NCI-H1092 treated with DMSO at 0.1 percent for 48 hours (cell line): ENCODE measurements at regions not wholly inside any gene's neighbourhood (a gene's known extent, or its start where the extent isn't known, plus 50 kb on each side); places are given as distances from the start of the nearest gene placed in this dataset.
A peak's percentile ranks its signal among the peaks of the same experiment; 100 is the strongest.

Experiments used
- DNase-seq: peaks from one replicate; lab custom pipeline; 2025; lab: John Stamatoyannopoulos, UW

DNA sequence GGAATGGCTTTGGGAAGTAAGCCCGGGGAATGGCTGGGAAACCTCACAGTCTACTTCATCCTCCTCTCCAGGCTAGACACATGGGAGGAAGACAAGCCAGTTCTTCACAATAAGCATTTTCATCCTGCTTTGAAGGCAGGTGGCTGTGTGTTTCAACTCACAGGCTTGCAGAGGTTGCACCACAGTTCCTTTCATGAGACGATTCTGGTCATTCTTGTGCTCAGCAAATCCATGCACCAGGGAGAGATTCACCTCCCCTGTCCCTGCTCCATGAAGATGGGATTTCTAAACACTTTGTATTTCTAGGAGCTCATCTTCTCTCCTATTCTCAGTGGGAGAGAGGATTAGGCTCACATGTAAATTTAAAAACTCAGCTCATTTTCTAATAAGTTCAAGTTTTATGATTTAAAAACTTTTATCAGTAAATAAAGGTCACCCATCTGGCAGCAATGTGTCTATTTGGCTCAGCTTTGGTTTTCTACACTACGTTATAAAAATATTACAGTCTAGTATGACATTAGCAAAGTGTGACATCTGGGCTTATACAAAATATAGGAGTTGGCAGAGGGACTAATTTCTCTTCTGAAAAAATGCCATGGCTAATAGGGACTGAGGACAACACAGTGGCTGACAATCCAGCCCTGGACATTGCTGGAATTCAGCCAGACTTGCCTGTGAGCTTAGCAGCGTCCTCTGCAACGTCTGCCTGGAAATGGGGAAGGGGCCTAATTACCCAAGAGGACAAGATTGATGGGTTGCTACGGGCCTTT lies 283.2 kb upstream of the SLC10A2 start:
- DNase-seq = peak; percentile 80

DNA sequence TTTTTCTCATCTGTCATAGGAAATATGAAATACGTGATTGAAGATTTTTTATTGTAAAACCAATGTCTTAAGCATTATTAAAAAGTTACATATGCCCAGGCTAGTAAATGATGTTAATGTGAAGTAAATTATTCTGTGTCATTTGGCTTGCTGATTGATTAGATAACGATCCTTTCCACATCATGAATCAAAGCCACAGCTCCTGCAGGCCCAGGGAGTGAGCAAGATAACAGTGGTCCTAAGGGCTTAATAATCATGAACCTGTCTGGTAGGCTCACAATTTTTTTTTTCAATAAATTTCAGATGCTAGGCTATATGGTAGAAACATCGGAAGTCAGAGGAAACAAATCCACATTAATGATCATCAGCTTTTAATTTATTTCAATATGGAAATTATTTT lies 269.0 kb upstream of the SLC10A2 start:
- no peak for DNase-seq

DNA sequence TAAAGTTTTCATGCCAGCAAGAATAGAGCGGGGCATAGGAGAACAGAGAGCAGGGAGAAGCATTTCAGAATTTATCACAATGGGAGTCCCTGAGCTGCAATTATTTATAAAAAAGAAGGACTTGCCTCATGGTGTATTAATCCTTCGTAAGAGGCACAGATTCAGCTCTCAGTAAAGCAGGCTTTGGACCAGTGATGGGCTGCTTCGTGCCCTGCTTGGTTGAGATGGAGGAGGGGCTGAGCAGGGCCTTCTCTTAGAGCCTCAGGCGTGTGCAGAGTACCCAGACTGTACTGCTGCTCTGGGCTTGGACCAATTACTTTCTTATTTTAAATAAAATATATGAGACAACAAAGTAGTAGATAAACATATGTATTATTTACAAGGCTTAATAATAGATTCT lies 265.7 kb upstream of the SLC10A2 start:
- no peak for DNase-seq

DNA sequence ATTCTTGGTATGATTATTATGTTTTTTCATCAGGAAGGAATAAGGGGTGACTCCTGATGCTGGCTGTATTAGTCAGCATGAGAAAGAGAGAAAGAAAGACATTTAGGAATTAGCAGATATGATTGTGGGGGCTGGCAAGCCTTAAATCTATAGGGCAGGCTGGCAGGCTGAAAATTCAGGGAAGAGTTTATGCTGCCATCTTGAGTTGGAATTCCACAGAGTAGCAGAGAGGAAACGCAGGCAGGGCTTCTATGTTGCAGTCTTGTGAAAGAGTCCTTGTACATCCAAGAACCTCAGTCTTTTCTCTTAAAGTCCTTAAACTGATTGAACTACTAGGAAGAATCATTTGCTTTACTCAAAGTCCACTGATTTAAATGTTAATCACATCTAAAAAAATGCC lies 262.7 kb upstream of the SLC10A2 start:
- DNase-seq = no peak

DNA sequence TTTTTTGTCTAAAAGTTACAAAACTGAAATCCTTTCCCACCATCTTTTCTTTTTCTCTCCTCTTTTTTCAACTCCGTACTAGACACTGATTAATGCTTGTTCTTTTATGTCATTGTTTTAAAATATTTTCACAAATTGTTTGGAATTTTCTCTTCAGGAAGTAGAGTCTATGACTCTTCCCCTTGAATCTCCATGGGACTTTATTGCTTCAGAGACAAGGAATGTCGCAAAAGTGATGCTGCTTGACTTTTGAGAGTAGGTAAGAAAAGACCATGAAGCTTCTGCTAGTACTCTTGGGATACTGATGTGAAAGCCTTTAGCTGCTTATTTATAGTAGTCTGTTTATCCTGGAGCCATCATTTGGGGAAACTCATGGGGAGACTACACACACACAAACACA lies 260.1 kb upstream of the SLC10A2 start:
- DNase-seq = no peak

DNA sequence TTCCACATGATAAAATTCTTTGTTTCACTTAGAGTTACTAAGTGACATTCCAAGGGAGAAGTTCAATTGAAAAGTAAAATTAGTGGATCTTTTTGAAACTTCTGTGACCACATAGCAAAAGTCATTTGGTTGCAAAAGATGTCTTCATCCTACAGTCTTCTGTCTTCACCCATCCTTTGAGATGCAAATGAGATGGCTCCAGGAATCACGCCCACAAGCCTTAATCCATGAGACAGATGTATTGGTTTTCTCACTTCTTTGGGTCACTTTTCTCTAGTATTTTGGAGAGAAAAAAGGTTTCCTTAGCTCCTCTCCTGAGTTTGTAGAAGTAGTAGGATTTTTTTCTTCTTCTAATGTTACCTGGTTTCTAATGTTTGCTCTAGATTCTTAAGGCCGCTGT lies 259.5 kb upstream of the SLC10A2 start:
- DNase-seq = no peak

DNA sequence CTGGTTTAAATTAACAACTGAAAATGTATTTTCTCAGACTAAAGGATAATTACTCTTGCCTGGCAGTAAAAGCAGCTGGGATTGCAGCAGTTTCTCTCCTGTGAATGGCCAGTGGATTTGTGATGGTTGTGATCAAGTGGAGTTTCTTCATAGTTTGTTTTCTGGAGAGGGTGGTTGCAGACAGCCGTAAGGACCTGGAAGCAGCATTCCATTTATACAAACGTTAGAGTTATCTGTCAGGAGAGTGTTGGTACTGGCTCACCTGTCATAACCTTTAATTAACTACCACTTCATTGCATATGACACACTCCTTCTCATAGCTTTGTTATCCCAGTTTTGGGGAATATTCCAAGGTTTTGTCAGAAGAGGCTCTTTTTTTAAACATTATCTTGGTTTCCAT lies 258.4 kb upstream of the SLC10A2 start:
- no peak for DNase-seq

DNA sequence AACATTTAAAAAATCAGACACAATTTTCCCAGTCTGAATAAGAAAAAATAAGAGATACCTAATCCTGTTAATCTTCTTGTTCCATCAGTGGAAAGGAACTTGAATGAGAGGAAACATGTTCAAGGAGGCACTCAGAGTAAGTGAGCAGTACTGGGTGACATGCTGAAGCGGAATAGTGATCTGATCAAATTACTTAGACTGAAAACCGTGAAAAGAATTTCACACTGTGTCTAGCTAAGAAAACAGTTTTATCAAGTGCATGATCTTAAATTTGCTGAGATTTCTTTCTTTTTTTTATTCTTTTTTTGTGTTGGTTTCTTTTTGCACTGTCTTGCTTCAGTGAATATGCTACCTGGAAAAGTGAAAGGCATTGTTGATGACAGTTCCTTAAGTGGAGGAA lies 249.5 kb upstream of the SLC10A2 start:
- DNase-seq = no peak

DNA sequence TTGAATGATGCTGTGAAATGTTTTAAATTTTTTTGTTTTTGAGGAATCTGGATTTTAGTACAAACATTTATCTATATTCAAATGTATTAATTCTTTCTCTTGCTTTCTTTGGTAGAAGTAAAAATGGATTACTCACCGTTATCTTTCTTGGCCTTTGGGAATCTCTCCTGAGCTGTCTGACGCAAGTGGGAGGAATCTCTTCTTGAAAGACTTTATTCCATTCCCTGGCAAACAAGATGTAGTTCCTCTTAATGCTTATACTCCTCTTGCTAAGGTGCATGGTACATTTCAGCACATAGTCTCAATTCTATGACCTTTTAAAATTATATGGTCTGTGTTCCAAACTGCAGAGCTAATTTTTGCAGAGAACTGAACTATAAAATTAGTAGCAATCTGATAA lies 246.2 kb upstream of the SLC10A2 start:
- no peak for DNase-seq

DNA sequence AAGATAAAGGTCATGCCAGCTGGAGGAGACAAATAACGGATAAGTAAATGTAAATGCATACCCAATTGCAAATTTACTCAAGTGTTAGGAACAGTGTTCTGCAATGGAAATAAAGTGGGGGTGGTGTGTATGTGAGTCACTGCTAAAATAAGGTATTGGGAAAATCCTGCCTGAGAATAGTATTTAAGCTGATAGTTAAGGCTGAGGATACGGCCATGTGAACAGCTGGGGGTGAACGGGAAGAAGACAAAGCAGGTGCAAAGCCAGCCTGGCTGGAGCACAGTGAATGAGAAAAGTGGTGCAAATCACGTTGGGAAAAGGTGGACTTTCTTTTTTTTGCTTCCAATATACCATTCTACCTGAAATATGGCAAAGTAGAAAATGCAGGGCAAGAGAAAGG lies 242.4 kb upstream of the SLC10A2 start:
- no peak for DNase-seq

DNA sequence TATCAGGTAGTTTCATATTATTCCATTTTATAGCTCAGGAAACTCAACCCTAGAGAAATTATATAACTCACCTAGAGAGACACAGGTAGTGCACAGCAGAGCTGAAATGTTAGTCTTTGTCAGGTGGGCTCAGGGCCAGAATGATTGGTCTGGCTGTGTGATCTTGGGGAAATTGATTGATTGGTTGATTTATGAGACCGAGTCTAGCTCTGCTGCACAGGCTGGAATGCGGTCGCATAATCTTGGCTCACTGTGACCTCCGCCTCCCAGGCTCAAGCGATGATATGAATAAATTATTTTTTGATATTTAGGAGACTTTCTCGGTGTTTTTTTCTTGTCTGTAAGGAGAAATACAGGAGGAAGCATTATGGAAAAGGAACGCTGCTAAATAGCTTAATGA lies 239.9 kb upstream of the SLC10A2 start:
- DNase-seq = no peak

DNA sequence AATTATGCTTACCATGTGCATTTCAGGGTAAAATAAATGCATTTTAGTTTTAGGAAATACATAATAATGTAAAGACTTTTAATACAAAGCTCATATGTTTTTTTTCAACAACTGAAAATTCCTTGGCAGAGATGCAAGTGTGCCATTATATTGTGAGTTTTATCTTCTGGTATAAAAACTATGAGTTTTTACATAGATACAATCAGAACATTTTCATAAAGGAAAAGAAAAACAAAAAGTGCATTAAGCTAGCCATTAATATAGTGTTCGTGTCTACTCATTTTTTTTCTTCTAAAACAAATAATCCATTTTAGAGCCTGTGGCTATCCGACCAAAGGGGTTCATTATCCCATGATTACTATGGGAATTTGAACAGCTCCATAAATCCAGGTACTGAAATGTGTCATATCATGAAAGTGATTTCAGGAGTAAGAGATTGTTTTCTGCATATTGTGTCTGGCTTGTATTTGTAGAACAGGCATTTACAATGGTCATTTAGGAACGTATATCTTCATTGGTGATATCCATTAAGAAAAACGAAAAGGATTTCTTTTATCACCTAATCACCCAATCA lies 236.9 kb upstream of the SLC10A2 start:
- DNase-seq = no peak

DNA sequence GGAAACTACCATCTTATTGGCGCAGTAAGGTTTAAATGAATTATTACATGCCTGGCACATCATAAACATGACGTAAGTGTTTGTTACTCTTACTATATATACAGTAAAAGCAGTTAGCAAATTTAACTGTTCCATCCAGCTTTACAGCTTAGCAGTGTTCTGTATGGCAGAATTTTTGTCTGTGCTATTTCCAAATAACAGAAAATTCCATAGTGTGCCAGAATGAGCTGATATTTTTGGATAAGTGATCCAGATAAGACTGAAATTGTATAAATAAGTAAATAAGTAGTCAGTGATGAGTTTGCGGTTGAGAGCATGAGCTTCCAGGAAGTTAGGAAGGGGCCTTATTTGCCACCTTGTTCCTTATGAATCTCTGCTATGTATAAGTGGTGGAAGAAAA lies 236.5 kb upstream of the SLC10A2 start:
- DNase-seq = no peak

DNA sequence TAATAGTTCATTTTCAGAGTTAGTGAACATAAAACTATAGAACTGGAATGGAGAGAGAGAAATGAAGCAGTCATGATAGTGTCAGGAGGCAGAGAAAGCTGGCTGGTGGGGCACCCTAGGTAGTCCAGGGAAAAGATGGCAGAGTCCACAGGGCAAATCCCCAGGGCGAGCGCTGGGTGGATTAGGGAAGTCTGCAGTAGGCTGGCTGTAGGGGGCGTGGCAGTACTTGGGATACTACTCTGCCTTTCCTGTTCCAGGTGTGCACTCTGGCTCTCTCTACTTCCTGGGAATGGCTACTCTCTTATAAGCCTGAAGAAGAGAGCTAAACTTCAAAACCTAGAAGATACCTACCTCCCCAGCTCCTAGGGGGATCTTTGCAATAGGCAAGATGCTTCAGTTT lies 232.9 kb upstream of the SLC10A2 start:
- peak; percentile 7 for DNase-seq

DNA sequence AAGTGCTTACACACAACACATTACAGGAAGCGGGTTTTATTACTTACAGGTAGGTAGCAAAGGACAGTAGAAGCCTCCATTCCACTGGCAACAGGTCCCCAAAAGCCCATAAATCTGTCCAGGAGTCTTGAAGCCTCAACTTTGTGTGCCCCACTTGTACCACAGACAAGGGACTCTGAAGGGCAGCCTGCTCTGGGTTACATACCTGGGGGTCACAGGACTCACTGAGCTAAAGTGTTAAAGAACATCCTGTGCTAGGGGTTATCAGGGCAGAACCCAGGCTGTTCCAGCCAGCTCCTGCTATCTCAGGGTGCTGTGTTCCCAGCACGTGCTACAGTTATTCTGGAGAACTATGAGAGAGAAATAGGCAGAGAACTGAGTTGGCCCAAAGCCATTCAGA lies 230.9 kb upstream of the SLC10A2 start:
- no peak for DNase-seq

DNA sequence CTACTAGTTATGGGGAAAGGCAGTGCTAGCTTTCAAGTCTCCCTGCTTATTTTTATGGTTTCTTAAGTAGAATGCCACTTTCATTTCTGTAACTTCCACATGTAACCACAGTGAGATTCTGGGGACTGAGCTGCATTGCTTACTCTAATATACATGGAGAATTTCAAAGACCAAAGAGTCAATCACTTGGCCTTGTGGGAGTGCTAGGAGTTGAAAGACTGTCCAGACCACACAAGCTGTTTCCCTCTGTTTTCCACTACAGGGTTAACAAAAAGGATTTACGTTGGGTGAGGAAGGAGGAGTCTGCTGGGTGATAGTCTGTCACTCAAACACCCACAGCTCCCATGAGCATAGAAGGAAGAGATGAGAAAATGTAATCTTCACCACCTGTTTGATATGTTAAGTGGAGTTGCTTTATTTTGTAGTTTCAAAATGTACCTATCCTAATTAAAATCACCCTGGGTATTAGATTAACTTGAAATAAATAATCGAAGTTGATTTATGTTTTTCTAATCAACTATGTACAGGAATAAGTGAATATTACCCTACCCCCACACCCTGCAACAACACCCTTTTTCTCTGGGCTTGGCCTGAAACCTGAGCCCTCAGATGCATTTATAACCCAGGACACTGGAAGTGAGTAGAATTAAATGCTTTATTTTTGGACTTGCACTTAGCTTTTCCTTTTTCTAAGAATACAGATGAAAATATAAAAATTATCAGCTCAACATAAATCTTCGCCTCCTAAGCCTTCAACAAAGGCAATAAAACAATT lies 225.8 kb upstream of the SLC10A2 start:
- no peak for DNase-seq

DNA sequence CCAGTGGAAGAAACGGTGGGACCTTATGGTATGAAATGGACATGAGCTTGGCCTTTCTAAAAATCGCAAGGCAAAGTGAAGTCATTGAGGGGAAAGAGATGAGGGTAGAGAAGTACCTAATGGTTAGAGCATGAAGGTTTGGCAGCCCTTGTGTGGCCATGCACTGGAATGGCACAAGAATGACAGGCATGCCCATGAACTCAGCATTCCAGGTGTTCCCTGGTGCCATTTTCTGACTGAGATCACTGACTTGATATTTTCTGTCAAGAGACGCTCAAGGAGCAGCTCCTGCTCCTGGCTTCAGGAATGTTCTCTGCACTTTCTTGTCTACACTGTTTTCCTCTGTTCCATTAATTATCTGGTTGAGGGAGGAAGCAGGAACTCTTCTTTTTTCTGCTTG lies 225.0 kb upstream of the SLC10A2 start:
- no peak for DNase-seq

DNA sequence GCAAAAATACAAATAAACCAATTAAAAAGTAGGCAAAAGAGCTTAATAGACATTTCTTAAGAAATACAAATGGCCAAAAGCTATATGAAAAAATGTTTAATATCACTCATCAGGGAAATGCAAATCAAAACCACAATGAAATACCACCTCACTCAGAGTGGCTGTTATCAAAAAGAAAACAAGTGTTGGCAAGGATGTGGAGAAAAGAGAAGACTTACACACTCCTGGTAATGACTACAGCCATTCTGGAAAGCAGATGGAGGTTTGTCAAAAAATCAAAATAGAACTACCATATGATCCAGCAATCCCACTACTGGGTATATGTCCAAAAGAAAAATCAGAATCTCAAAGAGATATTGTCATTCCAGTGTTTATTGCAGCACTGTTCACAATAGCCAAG lies 223.5 kb upstream of the SLC10A2 start:
- no peak for DNase-seq

DNA sequence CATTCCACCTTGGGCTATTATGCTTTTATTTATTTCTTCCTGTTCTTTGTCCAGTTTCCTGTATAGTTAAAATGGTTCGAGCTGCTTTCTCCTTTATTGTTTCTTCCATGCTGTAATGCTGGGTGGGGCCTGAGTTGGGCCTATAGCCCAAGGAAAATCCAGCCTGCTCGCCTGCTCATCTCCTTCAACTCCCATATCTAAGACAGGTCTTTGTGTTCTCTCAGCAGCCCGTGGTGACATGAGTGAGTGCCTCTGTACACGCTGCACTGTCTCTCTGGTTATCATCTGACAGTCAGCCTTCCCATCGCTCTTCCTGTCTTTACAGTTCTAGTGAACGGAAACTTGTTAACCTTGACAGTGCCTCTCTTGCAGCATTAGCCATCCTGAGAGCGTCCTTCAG lies 221.9 kb upstream of the SLC10A2 start:
- DNase-seq = no peak

DNA sequence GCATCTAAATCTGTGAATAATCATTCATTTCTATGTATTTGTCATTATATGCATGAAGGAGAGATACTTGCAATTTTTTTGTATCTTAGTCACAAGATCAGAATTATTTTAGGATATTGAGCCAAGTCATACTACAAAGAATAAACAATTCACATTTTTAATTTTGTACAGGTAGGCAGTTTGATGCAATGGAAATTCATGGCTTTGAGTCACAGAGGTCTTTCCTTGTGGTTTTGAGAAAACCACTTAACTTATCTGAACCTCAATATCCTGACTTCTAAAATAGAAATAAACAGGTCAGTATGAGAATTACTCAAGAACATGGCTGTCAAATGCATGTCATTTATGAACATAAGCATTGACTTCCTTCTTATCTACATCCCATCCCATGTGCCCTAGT lies 221.4 kb upstream of the SLC10A2 start:
- no peak for DNase-seq

DNA sequence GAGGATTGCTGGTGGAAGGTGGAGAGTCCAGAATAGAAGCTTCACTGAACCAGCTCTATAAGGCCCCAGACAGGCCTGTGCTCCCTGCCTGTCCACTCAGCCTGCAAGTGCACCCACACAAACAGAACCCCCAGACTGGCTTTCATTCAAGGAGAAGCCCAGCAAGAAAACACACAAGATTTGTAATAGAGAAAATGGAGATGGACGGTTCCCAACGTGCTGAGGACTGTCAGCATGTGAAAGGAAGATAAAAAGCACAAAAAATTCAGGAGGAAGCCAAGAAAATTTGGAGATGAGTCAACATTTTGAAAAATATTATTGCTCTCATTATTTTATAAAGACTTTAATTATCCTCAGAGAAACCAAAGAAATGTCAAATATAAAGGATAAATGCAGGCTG lies 218.2 kb upstream of the SLC10A2 start:
- no peak for DNase-seq

DNA sequence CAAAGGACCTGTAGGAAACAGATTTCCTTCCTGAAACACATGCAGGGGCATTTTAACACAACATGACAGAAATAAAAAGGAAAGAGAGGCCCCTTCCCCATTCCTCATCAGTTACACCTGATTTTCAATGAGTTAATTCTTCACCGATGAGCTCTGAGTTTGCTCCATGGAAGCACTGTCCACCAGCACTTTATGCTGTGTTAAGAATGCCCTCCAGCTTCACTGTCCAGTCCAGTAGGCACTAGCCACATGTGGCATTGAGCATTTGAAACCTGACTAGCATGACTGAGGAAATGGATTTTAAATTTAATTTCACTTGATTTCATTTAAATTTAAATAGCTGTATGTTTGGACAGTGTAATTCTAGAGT lies 217.2 kb upstream of the SLC10A2 start:
- no peak for DNase-seq
